ENCODE measurements at regions not wholly inside any gene's neighbourhood (a gene's known extent, or its start where the extent isn't known, plus 50 kb on each side); places are given as distances from the start of the nearest gene placed in this dataset.

DNA sequence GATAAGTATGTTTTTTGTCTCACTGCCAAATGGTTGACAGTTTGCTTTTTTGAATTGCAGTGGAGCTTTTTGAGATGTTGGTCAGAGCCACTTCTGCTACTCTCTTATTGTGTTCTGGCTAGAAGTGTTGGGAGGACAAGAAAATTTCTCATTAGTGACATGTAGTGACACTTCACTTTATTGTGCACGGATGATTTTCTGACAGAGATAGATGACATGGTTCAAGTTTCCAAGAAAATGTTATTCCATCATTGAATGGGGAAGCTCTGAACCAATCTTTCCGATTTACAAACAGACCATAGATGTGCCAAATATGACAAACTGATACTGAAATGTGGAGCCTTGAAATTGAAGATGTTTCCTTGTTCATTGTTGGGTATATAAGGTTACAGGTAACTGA lies 558.9 kb upstream of the WWC1 start:
- Histone ChIP-seq H3K4me1 (ENCODE audit: control insufficient read depth in 4 of 4, insufficient read depth in 4 of 4, low read length in 3 of 4) (no peaks in the 10 kb centered on the region), H3K27me3 (ENCODE audit: control insufficient read depth in 4 of 4, insufficient read depth in 4 of 4, low read length in 3 of 4) (no peaks in the 10 kb centered on the region), H3K4me3 (ENCODE audit: low read depth in 1 of 3, low read length in 3 of 3) (no peak overlapping the region), H3K9me3 (ENCODE audit: control insufficient read depth in 4 of 4, low read length in 3 of 4) (no peaks in the 10 kb centered on the region), H3K36me3 (ENCODE audit: control insufficient read depth in 4 of 4, insufficient read depth in 3 of 4, low read depth in 1 of 4, low read length in 3 of 4) (no peaks in the 10 kb centered on the region), H3K27ac (ENCODE audit: low read depth in 1 of 2, low read length in 2 of 2) (no peak overlapping the region), H3K9ac (ENCODE audit: low read depth in 1 of 2, low read length in 2 of 2) (no peak overlapping the region)
- WGBS: 80% methylated on average over 2 of the region's 2 CpGs
- no peak for TF ChIP-seq HNF4A (conservative IDR thresholded peaks at IDR 0.05)
- no peak for TF ChIP-seq FOXA1 (IDR thresholded peaks at IDR 0.05)
- no peak for TF ChIP-seq TAF1 (conservative IDR thresholded peaks at IDR 0.05)
- TF ChIP-seq MAX (IDR thresholded peaks at IDR 0.05): no peak
- TF ChIP-seq, protein P1, sequence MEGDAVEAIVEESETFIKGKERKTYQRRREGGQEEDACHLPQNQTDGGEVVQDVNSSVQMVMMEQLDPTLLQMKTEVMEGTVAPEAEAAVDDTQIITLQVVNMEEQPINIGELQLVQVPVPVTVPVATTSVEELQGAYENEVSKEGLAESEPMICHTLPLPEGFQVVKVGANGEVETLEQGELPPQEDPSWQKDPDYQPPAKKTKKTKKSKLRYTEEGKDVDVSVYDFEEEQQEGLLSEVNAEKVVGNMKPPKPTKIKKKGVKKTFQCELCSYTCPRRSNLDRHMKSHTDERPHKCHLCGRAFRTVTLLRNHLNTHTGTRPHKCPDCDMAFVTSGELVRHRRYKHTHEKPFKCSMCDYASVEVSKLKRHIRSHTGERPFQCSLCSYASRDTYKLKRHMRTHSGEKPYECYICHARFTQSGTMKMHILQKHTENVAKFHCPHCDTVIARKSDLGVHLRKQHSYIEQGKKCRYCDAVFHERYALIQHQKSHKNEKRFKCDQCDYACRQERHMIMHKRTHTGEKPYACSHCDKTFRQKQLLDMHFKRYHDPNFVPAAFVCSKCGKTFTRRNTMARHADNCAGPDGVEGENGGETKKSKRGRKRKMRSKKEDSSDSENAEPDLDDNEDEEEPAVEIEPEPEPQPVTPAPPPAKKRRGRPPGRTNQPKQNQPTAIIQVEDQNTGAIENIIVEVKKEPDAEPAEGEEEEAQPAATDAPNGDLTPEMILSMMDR (IDR thresholded peaks at IDR 0.05; ENCODE audit: low read depth, low read length, missing input control): no peak
- TF ChIP-seq RAD21 (IDR thresholded peaks at IDR 0.05): no peak
- no peak for TF ChIP-seq FOXA2 (IDR thresholded peaks at IDR 0.05)
- no peak for TF ChIP-seq YY1 (IDR thresholded peaks at IDR 0.05)
- no peak for TF ChIP-seq ATF3 (IDR thresholded peaks at IDR 0.05)
- TF ChIP-seq, protein P2, sequence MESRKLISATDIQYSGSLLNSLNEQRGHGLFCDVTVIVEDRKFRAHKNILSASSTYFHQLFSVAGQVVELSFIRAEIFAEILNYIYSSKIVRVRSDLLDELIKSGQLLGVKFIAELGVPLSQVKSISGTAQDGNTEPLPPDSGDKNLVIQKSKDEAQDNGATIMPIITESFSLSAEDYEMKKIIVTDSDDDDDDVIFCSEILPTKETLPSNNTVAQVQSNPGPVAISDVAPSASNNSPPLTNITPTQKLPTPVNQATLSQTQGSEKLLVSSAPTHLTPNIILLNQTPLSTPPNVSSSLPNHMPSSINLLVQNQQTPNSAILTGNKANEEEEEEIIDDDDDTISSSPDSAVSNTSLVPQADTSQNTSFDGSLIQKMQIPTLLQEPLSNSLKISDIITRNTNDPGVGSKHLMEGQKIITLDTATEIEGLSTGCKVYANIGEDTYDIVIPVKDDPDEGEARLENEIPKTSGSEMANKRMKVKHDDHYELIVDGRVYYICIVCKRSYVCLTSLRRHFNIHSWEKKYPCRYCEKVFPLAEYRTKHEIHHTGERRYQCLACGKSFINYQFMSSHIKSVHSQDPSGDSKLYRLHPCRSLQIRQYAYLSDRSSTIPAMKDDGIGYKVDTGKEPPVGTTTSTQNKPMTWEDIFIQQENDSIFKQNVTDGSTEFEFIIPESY (IDR thresholded peaks at IDR 0.05): no peak
- TF ChIP-seq RXRA (IDR thresholded peaks at IDR 0.05): no peak
- no peak for TF ChIP-seq JUND (IDR thresholded peaks at IDR 0.05)
- TF ChIP-seq EGR1 (IDR thresholded peaks at IDR 0.05; ENCODE audit: low read depth in 2 of 2): no peak
- no peak for TF ChIP-seq REST (IDR thresholded peaks at IDR 0.05)
- TF ChIP-seq NR2F2 (IDR thresholded peaks at IDR 0.05): no peak
- TF ChIP-seq HNF4G (IDR thresholded peaks at IDR 0.05): no peak
- TF ChIP-seq SP1 (IDR thresholded peaks at IDR 0.05): no peak
- no peak for TF ChIP-seq GABPA (IDR thresholded peaks at IDR 0.05 in 1 of 2, conservative IDR thresholded peaks at IDR 0.05 in 1 of 2)
- no peak for DNase-seq (ENCODE audit: low spot score)

Data from liver (tissue), 8 donors.